Renal cortical epithelial cell (primary cell): ENCODE measurements at regions not wholly inside any gene's neighbourhood (a gene's known extent, or its start where the extent isn't known, plus 50 kb on each side); places are given as distances from the start of the nearest gene placed in this dataset.

Source experiments
- DNase-seq: peaks from one replicate; pipeline ENCODE4 v3.0.0-alpha.2; 2011; ENCODE audit warnings: low read depth

DNA sequence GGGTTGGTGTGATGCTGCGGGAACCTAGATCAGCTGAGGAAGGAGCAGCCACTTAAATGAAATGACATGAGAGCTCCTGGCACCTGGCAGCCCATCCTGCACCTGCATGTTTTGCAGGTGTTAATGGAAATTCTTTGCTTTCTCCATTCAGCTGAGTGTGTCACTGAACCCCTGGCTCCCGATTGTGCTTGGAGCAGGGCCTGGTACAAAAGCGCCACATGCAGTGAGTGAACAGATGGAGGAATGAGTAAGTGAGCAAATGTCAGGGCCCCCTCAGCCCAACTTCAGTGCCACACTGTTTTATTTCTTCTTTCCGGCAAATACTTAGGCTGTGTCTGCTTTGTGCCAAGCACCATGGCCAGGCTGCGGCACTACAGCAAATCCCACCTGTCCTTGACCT is 132.2 kb downstream of the ASB7 start:
- no peak for DNase-seq

DNA sequence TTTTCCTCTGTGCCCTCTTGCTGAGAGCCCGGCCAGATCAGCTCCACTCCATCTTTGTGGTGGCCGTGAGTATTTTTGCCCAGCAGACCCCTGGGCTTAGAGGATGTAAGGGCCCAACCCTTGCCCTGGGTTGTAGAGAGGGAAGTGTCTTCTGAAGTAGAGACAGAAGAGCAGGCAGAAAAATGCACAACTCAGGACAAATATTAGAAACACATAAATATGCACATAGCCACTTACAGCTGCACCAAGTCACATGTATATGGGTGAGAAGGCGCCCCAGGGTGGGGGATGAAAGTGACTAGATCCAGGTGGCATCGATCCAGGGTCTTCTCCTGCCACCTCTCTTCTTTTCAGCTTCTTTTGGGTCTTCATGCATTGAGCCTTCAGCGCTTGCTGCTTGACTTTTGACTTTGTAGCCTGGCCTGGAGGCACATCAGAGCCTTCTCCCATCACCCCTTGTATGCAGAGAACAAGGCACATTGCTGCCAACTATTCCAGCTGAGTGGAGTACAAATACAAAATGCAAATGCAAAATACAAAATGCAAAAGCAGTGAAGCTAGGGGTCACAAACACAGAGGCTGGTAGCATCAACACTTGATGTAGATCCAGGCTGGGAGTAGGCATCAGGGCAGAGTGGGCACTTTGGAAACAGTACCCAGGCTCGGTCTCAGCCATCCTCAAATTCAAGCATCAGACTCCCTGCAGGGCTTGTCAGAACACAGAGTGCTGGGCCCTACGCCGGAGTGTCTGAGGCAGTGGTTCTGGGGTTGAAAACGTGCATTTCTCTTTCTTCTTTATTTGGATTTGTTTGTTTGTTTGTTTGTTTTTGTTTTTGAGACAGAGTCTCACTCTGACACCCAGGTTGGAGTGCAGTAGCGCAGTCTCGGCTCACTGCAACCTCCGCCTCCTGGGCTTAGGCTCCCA is 133.0 kb downstream of the ASB7 start:
- DNase-seq = no peak

DNA sequence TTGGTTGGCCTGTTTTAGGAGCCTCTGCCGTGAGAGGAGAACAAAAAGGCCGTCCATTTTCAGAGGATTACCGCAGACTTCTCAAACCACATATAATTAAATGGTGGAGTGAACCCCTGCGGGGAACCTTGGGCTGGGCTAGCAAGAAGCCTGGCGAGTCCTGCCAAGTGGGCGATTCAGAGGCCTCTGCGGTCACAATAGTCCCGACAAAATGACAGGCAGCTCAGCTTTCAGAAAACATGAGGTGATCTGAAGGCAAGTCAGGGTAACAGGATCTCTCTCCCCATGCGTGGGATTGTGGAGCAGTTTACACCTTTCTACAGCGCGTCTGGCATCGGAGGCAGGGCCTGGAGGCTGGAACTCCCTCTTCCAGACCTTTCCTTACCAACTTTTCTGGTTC is 134.8 kb downstream of the ASB7 start:
- DNase-seq = no peak

DNA sequence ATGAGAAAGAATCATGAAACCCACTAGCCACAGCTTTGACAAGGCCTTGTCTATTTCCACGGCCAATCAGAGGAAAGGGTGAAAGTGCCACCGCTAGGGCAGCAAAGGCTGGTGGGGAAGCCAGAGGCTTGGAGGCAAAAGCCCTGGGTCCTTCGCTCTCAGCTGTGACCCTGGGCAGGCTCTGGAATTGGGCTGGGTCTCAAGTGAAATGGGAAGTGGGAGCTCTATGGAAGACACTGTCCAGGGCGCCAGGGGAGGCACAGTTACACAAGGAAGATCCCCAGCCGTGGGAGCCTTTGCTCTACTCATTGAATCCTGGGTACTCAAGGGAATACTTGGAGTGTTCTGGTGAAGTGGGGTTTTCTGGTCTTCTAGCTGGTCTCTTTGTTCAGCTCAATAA is 136.2 kb downstream of the ASB7 start:
- DNase-seq = no peak

DNA sequence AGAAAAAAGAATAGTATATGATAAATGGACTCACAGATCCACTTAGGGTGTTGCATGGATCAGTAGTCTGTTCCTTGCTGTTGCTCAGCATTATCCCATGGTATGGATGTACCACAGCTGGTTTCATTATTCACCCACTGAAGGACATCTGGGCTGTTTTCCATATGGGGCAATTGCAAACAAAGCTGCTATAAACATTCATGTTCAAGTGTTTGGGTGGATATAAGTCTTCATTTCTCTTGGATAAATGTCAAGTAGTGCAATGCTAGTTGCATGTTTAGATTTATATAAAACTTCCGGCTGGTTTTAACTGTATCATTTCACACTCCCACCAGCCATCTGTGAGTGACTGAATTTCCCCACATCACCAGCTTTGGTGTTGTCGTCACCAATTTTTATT is 137.7 kb downstream of the ASB7 start:
- DNase-seq = no peak

DNA sequence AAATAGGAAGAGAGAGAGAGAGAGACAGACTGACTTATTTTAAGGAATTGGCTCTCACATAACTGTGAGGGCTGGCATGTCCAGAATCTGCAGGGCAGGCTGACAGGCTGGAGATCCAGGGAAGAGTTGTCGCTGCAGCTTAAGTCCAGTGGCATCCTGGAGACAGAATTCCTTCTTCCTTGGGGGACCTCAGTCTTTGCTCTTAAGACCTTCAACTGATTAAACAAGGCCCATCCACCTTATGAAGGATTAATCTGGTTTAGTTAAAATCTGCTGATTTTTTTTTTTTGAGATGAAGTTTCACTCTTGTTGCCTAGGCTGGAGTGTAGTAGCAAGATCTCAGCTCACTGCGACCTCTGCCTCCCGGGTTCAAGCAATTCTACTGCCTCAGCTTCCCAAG is 128.0 kb upstream of the ALDH1A3 start:
- no peak for DNase-seq

DNA sequence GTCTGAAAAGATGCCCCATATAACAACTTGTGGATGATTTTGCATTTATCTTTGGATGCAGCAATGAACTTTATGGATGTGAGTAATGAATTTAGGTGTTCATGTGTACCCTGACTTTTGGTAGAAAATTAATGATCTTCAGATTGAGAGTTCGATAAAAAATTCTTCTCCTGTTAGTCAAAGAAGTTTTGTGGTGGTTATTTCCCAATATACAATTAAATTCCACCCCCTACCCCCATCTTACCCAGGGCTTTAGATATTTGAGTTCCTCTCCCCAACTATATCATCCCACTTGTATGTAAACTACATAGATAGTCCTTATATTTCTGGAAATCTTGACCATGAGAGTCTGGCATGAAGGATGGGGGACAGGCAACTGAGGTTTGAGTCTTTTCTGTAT is 126.1 kb upstream of the ALDH1A3 start:
- no peak for DNase-seq

DNA sequence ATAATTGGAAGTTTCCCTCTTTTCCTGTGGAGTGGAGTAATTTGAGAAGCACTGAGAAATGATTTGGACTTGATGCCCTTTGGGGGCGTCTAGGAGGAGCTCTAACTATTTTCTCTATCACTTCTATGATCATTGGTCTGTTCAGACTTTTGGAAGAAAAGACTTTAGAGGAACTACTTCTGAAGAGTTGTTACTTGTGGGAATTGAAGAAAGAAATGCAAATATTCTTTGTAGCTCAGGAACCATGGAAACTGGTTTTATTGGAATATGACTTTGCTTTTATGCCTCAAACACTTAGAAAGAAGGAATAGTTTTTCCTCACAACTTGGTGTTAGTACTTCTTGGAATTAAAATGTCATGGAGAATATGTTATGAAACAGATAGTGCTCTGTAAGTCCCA is 122.0 kb upstream of the ALDH1A3 start:
- no peak for DNase-seq

DNA sequence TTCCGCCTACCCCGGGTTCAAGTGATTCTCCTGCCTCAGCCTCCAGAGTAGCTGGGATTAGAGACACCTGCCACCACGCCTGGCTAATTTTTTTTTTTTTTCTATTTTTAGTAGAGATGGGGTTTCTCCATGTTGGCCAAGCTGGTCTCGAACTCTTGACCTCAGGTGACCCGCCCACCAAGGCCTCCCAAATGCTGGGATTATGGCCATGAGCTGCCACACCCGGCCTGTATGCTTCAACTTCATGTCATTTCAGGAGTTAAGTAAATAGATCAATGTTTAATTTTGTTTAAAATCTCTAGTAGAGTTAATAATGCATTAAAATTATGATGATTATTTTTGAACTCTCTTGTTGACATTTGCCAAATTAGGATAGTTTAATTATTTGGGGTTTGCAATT is 121.1 kb upstream of the ALDH1A3 start:
- no peak for DNase-seq

DNA sequence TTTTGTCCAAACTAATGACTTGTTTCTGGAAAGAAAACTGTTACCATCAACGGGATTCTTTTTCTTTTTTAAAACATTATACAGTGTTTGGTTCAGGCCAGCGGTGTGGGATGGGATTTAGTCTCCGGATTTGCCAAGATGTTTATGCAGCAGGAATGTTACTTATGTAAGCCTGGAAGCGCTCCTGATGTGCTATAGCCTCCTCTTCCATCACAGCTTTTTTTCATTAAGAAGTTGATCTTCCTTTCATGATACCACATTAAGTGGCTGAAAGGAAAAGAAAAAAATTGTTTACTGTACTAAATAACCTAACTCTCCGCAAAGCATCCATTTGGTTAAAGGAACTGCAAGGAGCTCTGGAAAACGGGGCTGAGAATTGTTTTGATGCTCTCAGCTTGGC is 120.5 kb upstream of the ALDH1A3 start:
- no peak for DNase-seq

DNA sequence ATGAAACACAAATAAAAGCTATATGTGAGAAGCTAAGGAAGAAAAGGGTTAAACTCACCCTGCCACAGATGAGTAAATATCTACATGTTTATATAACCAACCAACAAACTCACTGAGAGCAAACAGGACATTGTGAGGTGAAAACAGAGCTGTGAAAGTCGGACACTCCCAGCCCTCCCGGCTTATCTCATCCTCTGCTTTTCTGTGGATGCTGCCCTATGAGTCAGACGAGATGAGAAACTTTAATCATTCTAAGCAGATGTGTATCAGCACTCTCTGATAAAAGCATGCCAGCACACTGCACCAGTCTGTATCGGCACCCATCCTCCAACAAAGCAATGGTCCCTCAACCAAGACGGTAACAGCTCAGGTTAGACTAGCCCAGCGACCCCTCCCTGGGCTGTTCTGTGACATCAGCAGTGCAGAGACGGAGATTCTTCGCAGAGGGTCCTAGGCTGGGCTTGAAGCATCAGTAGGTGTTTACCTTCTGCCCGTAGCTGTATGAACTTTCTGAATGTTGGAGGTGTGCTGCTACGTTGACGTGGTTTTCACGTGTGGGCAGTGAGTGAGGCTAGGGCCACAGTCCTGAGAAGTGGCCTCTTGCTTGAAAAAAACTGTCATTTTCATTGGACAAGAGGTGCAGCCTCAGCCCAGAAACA is 119.8 kb upstream of the ALDH1A3 start:
- DNase-seq = peak; percentile 43

DNA sequence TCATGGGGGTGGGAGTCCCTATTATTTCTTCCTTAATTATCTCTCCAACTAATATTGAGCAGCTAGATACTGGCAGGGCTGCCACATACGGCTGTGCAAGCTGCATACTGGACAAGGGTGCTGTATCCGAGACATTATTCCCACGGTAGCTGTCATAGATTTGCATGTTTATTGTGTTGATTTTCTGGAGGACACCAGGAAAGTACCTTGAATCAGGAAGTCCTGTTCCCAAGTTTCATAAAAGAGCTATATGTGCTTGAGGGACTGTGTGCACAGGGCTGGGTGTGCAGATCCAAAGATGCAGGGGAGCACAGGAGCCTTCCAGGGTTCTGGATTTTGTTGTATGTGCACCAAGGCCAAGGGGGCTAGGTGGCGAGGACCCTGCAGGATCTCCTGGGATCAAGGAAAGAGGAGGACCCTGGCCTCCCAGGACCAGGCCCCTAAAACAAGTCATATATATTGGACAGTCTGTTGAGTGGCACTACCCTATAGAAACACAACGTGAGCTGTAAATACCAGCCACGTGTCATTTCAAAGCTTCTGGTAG is 119.2 kb upstream of the ALDH1A3 start:
- no peak for DNase-seq

DNA sequence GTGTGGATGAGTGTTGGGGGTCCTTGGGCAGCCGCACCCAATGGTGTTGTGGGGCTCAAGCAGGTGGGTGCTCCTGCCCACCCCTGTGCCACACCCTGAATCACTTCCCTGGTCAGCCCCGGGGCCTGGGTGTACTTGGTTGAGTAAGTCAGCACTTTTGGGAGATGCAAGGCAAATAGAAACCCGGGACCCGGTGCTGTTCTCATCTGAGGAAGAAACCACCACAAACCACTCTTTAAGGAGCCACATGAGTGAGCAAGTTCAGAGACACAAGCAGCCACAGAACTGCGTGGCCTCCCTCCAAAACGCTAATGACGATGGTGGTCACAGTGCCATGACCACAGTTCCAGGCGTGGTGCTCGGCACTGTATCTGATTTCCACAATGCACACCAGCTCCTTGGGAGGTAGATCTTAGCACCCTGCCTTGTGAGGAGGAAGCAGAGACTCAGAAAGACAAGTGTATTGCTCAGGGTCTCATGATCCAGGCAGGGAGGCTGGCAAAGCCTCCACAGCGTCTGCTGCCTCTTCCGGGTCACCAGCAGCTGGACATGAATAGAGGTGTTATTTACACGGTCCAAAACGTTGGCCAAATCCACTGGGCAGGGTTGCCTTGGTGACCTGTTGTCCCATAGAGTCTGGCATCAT is 118.2 kb upstream of the ALDH1A3 start:
- no peak for DNase-seq

DNA sequence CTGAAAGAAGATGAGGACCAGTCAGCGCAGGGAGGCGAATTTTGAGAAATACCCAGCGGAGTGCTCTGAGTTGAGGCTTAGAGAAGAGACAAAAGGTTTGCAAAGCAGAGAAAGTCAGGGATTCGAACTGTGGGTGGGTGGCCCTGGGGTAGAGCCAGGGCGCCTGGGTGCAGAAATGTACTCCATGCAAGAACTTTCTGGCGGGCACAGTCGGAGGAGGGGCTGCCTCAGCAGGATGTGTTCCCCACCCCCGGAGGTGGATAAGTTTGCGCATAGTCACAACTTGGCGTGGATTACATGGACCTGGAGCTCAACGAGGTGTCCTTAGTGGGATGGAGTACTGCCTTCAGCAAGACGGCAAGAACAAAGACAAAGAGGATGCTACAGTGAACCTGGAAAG is 117.3 kb upstream of the ALDH1A3 start:
- DNase-seq = no peak

DNA sequence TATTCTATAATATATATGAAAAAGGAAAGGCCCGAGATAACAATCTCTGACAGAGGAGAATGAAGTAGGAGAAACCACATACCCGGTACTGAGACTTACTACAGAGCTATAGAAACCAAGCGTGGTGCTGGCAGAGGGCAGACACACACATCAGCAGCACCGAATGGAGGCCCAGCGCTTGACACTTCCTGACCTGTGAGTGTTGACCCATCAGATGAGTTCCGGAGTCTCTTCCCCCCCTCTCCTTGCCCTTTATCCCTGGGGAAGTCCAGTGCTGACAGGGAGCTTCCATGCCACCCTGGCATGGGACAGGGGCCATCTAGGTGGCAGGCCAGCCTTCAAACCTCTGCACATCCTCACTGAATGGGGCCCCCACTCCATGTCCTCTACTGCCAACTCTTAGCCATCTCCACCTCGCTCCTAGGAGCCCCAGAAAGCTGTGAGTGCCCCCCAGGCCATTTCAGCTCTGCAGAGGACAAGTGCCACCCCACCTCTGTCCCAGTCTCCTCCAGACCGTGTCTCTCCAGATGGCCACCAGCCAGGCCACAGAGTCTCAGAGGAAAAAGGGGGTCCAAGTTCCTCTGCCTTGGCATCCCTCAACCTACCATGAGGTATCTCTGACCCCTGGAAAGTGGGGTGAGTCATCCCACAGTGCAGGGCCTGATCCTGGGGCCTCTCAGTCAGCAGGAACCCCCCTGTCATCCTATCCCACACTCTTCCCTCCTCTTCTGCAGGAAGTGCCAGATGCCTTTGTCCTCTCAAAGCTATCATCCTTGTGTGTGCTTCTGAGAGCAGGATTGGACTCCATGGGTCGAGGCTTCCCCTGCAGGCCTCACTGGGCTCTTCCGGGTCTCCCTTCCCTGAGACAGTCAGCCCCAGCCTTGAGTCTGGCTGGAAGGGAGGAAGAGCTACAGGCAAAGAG is 116.5 kb upstream of the ALDH1A3 start:
- DNase-seq = no peak

DNA sequence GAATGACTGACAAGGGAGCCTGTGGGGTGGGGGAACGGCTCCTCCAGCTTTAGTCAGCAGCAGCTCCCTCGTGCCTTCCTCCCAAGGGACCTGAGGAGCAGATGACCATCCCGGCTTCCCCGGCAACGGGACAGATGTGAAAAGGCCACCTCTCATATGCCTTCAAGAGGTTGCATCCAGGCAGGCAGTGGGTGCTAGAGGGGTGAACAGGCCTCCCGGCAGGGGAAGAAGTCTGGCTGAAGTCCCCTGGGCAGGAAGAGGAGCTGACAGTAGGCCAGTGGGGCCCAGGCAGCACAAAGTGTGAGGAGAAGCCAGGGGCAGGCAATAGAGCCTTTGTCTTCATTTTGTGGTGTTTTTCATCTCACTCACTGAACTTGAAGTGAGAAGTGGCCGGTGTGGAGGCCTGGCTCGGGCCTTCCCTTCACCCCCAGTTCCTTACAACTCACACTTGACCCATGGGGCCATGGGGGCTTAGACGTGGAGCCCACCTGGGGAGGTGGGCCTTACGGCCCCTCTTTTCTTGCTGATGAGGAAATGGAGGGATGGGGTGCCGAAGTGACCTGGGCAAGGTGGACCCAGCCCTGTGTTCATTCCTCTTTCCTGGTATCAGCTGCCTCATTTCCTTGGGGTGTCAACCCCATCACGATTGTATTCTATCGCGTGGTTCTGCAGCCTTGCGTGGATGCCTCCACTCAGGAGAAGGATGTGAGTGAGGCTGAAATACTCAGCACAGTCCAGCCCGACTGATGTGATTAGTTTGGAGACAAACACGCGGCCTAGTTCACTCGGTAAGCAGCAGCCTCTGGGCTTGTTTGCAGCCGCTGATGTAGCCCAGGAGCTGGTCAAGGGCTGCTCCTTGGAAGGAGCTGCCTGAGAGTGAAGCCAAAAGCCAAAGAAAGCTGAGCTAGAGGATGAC is 115.5 kb upstream of the ALDH1A3 start:
- DNase-seq = no peak

DNA sequence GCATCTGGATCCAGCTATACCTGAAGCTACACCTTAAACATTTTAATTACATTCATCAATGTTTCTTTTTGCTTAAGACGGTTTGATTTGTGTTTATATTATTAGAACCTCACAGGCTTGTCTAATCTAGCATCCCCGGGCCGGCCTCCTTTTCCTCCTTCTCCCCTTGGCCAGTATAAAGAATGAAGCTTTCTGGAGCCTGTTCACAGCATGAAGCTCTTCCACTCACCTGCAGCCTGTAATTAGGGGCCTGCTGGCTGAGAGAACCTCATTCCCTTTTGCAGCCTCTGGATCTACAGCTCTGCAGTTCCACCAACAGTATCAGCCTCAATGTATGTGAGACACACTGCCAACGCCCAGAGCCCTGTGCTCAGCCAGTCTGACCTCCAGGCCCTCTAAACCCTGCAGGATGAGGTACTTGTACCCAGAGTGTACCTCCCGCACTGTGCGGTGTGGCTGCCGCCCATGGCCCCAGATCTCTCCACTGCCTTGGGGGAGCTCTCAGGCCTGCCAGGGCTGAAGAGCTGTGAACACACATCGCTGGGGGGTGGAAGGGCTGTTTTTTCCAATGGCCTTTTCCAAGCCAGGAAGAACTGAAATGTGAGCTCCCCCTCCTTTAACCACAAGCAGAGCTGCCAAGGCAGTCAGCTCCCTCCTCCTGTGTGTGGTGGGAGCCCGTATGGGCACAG is 114.7 kb upstream of the ALDH1A3 start:
- DNase-seq = peak; percentile 20

DNA sequence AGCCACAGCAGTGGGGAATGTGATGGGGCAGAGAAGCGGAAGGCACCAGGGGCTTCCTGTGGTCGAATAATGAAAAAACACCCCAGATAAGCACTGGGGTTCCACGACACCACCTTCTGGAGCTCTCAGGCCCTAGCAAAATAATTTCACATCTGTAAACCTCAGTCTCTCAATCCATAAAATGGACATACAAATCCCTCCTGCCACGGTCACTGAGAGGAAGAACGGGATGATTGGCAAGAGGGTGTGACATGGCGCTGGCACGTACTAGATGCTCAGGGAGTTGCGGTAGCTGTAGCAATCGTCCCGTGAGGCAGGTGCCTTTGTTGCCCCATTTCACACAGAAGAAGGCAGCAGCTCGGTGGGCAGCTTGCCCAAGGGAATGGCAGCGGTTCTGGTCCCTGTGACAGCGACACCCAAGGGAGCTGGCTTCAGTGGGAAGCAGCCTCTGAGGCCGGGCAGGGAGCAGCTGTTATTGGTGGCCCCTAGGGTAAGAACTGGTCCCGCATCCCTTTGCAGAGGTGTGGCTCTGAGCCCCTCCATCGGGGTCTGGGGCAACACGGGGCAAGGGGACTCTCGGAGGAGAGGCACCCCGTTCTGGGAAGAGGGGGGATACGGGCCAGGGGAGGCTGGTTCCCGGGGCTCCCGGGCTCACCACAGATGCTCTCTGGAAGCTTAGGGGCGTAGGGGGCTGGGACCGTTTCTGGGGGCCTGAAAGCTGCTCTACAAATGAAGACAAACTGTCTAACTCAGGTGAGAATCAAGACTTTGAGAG is 114.0 kb upstream of the ALDH1A3 start:
- no peak for DNase-seq
